Fibroblast of pulmonary artery (primary cell): ENCODE measurements at regions not wholly inside any gene's neighbourhood (a gene's known extent, or its start where the extent isn't known, plus 50 kb on each side); places are given as distances from the start of the nearest gene placed in this dataset.

Experiments
- DNase-seq: peaks from one replicate; pipeline ENCODE4 v3.0.0-alpha.2; 2010; ENCODE audit warnings: low read depth
- H3K4me3 ChIP-seq: replicated peaks from 2 replicates; pipeline ENCODE4 v1.5.1; 2011; ENCODE audit warnings: low read depth, mild to moderate bottlenecking, control low read depth, low read length, moderate library complexity
- TF ChIP-seq, protein P1 (sequence below): IDR thresholded peaks from 2 replicates; pipeline ENCODE4 v1.5.1; 2011; ENCODE audit warnings: mild to moderate bottlenecking, control low read depth, low read length, inconsistent platforms; ENCODE audit errors: missing control alignments

DNA sequence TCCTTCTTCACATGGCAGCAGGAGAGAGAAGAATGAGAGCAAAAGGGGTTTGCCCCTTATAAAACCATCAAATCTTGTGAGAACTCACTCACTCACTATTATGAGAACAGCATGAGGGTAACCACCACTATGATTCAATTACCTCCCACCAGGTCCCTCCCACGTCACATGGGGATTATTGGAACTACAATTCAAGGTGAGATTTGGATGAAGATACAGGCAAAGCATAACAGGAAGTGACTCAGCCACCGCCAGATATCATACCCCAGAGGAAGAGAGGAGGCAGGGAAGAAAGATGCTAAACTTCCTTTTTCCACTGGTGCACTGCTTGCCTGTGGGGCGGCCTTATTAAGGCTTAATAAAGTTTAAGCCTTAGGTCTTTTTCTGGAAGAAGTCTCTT lies 766.1 kb downstream of the KCTD8 start:
- no peak for DNase-seq
- TF ChIP-seq, protein P1, sequence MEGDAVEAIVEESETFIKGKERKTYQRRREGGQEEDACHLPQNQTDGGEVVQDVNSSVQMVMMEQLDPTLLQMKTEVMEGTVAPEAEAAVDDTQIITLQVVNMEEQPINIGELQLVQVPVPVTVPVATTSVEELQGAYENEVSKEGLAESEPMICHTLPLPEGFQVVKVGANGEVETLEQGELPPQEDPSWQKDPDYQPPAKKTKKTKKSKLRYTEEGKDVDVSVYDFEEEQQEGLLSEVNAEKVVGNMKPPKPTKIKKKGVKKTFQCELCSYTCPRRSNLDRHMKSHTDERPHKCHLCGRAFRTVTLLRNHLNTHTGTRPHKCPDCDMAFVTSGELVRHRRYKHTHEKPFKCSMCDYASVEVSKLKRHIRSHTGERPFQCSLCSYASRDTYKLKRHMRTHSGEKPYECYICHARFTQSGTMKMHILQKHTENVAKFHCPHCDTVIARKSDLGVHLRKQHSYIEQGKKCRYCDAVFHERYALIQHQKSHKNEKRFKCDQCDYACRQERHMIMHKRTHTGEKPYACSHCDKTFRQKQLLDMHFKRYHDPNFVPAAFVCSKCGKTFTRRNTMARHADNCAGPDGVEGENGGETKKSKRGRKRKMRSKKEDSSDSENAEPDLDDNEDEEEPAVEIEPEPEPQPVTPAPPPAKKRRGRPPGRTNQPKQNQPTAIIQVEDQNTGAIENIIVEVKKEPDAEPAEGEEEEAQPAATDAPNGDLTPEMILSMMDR: no peak
- H3K4me3 ChIP-seq: no peak overlapping the region

DNA sequence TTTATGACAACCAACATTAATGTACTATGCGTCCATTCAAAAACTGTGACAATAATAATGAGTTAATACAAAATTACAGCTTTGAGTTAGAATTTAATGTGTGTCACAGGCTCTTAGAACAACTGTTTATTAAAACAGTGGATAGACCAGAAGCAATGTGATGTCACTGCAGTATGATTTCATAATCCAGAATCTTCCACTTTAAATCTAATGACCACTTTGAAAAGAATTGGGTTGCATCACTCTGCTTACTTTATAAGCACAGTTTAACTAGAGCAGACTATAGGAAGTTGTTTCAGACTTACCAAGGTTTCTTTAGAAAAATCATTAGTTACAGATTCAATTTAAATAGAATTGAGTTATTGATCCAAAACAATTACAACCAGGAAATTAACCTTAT lies 758.5 kb downstream of the KCTD8 start:
- H3K4me3 ChIP-seq: no peak overlapping the region
- DNase-seq: peak; percentile 4
- TF ChIP-seq, protein P1: no peak

DNA sequence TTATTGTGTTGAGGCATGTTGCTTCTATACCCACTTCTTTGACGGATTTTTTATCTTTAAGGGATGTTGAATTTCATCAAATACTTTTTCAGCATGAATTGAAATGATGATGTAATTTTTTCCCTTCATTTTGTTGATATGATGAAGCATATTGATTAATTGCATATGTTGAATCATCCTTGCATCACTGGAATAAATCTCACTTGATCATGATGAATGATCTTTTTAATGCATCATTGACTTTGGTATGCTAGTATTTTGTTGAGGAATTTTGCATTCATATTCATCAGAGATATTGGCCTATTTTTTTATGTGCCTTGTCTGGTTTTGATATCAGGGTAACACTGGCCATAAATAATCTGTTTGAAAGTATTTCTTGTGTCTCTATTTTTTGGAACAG lies 754.7 kb downstream of the KCTD8 start:
- DNase-seq: no peak
- no peak overlapping the region for H3K4me3 ChIP-seq
- TF ChIP-seq, protein P1: no peak

DNA sequence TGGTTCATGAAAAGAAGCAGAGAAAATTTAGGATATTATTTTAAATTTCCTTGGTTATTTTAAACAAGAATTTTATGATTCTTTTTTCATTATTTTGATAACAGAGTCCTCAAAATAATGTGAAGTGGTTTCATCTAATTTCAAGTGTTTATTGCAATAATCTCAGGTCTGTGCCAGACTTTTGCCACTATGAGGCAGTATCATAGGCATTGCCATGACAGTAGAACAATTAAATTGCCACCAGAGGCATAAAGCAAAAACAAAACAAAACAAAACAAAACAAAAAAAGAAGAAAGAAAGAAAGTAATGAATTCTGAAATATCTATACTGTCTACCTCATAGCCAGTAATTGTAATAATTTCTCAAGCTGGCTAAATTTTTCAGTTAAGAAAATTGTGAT lies 739.2 kb downstream of the KCTD8 start:
- TF ChIP-seq, protein P1: no peak
- DNase-seq: no peak
- no peak overlapping the region for H3K4me3 ChIP-seq

DNA sequence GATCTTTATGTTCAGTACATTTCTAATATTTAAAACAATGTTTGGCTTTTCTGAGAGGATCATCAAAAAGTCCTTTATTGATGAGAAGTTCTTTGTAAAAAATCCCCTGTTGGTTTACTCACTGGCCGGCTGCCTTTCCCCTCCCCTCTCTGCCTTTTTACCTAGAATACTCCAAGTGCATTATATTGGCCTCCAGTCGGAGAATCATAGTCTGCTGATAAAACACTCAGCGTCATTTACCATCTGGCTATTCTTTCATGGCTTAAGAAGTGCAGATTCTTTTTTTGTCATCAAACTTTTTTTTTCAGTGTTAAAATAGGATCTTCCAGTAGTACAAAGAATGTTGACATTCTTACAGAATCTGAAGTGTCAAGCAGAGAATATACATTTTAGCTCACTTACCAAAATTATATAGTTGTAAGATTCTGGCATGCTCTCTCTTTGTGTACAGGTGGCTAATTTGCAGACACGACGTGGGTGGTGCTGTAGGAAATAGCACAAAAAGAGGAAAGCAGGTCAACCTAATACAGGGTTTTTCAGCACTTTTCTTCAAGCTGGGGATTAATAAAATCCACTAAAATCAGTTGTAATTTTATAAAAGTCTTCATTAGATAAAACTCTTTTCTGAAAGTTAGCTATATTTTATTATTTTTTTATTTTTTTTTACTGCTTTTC lies 731.8 kb downstream of the KCTD8 start:
- no peak overlapping the region for H3K4me3 ChIP-seq
- TF ChIP-seq, protein P1: no peak
- no peak for DNase-seq

DNA sequence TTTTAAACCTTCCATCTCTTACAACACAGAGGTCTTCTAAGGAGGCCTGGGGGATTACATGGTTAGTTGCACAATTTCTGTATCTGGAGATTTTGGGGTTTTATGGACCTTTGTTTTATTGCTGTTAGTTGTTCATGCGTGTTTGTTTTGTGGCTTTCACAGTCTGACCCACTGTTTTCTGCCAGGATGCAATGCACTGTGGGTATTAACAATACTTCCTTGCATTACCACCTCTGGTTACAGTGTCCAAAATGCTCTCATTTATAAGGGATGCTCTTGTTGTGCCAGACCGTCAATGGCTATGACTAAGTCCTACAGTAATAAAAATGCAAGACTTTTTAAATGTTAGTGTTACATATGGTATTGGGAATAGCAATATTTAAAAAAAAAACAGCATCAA lies 730.2 kb downstream of the KCTD8 start:
- TF ChIP-seq, protein P1: no peak
- no peak overlapping the region for H3K4me3 ChIP-seq
- no peak for DNase-seq

DNA sequence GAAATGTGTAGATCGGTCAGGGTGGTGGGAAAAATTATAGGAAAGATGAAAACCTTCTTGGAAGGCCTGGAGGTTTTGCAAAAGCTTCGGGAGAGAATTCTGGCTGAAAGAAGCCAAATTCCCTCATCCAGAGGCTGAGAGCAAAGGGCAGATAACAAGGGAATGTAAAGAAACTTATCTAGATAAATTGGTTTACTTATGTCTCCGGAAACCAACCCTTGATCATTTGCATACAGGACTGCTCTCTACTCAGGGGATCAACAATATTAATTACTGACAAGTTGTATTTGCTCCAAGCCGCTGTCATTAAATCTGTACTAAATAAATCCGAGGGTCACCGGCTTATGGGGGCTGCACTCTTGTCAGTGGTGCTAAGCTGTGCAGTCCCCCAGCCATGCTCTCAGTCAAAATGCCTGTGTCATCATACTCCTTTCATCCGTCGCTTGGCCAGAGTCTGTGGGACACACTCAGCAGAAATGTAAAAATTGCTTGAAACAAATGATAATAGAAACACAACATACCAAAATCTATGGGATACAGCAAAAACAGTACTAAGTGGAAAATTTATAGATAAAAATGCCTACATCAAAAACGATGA lies 715.7 kb downstream of the KCTD8 start:
- DNase-seq: no peak
- TF ChIP-seq, protein P1: no peak
- H3K4me3 ChIP-seq: no peak overlapping the region
